ENCODE measurements at regions not wholly inside any gene's neighbourhood (a gene's known extent, or its start where the extent isn't known, plus 50 kb on each side); places are given as distances from the start of the nearest gene placed in this dataset.

DNA sequence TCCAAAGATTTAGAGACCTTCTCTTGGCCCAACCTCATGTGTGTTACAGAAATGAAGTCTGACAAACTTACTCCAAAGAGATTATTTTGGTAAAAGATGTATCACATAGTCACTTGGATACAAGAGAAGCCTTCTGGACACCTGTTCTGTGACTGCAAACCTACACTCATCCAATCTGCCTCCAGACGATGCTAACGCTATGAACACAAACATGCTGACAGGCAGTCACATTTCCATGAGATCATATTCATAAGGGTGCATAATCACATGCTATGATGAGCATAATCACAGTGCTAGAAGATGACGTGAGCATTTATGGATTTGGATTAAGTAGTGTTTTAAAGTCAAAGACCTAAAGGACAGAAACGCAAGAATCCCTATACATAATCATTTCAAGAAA, 340.2 kb downstream of the HACE1 start:
- H3K4me3 ChIP-seq (ENCODE audit: low read length) = no peak overlapping the region
- H3K27me3 ChIP-seq (ENCODE audit: low read depth, low read length) = no peaks in the 10 kb centered on the region

DNA sequence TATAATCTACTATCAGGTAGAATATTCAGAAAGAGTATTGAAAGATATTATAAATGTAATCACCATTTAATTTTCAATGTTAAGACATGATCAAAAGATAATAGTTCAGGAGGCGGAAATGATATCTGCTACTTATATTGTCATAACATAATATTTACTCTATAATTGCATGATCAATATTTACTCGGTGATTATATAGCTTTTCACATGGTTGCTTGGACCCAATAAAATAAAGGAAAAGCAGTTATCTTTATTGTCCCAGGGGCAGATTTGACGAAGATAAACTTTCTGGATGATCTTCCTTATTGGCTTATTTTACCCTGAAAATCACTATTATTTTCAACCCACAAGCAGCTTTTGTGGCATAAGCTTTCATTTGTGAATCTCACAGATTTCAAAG, 350.4 kb downstream of the HACE1 start:
- no peaks in the 10 kb centered on the region for H3K27me3 ChIP-seq (ENCODE audit: low read depth, low read length)
- no peak overlapping the region for H2AFZ ChIP-seq (ENCODE audit: low read depth, low read length)
- H3K9ac ChIP-seq (ENCODE audit: low read length) = no peak overlapping the region
- H4K20me1 ChIP-seq (ENCODE audit: insufficient read depth, low read length) = no peaks in the 10 kb centered on the region
- H3K4me1 ChIP-seq (ENCODE audit: low read length) = no peaks in the 10 kb centered on the region
- no peaks in the 10 kb centered on the region for H3K36me3 ChIP-seq (replicated peaks; ENCODE audit: low read depth, low read length)
- no peak overlapping the region for H3K27ac ChIP-seq (ENCODE audit: low read length)
- H3K4me2 ChIP-seq (ENCODE audit: low read length) = no peak overlapping the region
- no peak for TF ChIP-seq EZH2phosphoT487 (IDR thresholded peaks at IDR 0.05; ENCODE audit: low read depth)
- TF ChIP-seq, protein P1, sequence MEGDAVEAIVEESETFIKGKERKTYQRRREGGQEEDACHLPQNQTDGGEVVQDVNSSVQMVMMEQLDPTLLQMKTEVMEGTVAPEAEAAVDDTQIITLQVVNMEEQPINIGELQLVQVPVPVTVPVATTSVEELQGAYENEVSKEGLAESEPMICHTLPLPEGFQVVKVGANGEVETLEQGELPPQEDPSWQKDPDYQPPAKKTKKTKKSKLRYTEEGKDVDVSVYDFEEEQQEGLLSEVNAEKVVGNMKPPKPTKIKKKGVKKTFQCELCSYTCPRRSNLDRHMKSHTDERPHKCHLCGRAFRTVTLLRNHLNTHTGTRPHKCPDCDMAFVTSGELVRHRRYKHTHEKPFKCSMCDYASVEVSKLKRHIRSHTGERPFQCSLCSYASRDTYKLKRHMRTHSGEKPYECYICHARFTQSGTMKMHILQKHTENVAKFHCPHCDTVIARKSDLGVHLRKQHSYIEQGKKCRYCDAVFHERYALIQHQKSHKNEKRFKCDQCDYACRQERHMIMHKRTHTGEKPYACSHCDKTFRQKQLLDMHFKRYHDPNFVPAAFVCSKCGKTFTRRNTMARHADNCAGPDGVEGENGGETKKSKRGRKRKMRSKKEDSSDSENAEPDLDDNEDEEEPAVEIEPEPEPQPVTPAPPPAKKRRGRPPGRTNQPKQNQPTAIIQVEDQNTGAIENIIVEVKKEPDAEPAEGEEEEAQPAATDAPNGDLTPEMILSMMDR (IDR thresholded peaks at IDR 0.05; ENCODE audit: low read depth, low read length) = no peak
- no peaks in the 10 kb centered on the region for H3K9me3 ChIP-seq (ENCODE audit: insufficient read depth, low read length)
- H3K4me3 ChIP-seq (ENCODE audit: low read length) = no peak overlapping the region
- H3K79me2 ChIP-seq (ENCODE audit: low read length) = no peaks in the 10 kb centered on the region

More for the DNA sequence above, 340.2 kb downstream of the HACE1 start:
- Histone ChIP-seq H3K4me1 (ENCODE audit: low read length) (no peaks in the 10 kb centered on the region), H3K27ac (ENCODE audit: low read length) (no peak overlapping the region), H4K20me1 (ENCODE audit: insufficient read depth, low read length) (no peaks in the 10 kb centered on the region), H3K9me3 (ENCODE audit: insufficient read depth, low read length) (no peaks in the 10 kb centered on the region), H2AFZ (ENCODE audit: low read depth, low read length) (no peak overlapping the region), H3K36me3 (replicated peaks; ENCODE audit: low read depth, low read length) (no peaks in the 10 kb centered on the region), H3K9ac (ENCODE audit: low read length) (no peak overlapping the region), H3K4me2 (ENCODE audit: low read length) (no peak overlapping the region), H3K79me2 (ENCODE audit: low read length) (no peaks in the 10 kb centered on the region)
- no peak for TF ChIP-seq EZH2phosphoT487 (IDR thresholded peaks at IDR 0.05; ENCODE audit: low read depth)
- TF ChIP-seq, protein P1 (IDR thresholded peaks at IDR 0.05; ENCODE audit: low read depth, low read length) = no peak

DNA sequence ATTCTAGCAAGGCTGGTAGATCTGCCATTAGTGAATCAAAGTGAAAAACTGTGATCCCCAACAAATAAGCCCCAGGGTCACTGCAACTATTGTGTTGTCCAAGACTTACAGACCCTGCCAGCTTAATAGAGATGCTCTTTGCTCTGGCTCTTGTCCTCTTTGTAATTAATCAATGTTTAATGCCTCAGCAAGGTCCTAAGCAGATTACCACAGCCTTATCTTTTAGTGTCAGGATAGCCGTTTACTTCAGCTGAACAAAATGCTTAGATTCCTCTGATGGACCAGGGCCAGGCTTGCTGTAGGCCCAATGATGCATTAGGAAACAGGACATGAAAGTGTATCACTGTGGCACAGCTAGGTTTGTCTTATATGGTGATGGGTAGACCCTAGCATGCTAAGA, 353.3 kb downstream of the HACE1 start:
- H3K4me1 ChIP-seq (ENCODE audit: low read length) = no peaks in the 10 kb centered on the region
- no peaks in the 10 kb centered on the region for H4K20me1 ChIP-seq (ENCODE audit: insufficient read depth, low read length)
- no peak overlapping the region for H3K27ac ChIP-seq (ENCODE audit: low read length)
- H3K36me3 ChIP-seq (replicated peaks; ENCODE audit: low read depth, low read length) = no peaks in the 10 kb centered on the region
- no peak for TF ChIP-seq EZH2phosphoT487 (IDR thresholded peaks at IDR 0.05; ENCODE audit: low read depth)
- TF ChIP-seq, protein P1 (IDR thresholded peaks at IDR 0.05; ENCODE audit: low read depth, low read length) = no peak
- no peaks in the 10 kb centered on the region for H3K9me3 ChIP-seq (ENCODE audit: insufficient read depth, low read length)
- no peak overlapping the region for H2AFZ ChIP-seq (ENCODE audit: low read depth, low read length)
- H3K79me2 ChIP-seq (ENCODE audit: low read length) = no peaks in the 10 kb centered on the region
- no peak overlapping the region for H3K4me2 ChIP-seq (ENCODE audit: low read length)
- no peaks in the 10 kb centered on the region for H3K27me3 ChIP-seq (ENCODE audit: low read depth, low read length)
- H3K9ac ChIP-seq (ENCODE audit: low read length) = no peak overlapping the region
- H3K4me3 ChIP-seq (ENCODE audit: low read length) = no peak overlapping the region

DNA sequence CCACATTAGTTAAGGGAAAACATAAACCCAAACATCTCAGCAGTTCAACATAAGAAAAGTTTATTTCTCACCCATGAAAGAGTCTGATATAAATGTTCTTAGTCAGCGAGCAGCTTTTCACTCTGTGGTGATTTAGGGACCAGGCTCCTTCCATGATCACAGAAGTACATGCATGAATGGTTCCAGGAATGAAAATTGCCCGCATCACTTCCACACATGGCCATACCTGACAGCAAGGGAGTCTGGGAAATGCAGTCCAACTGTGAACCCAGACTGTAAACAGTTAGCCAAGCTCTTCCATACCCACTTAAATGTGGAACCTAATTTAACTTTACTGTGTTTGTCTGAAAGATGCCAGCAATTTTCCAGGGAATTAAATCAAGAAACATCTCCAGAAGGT, 353.9 kb downstream of the HACE1 start:
- no peak for TF ChIP-seq EZH2phosphoT487 (IDR thresholded peaks at IDR 0.05; ENCODE audit: low read depth)
- TF ChIP-seq, protein P1 (IDR thresholded peaks at IDR 0.05; ENCODE audit: low read depth, low read length) = no peak
- no peaks in the 10 kb centered on the region for H3K27me3 ChIP-seq (ENCODE audit: low read depth, low read length)
- H3K4me3 ChIP-seq (ENCODE audit: low read length) = no peak overlapping the region
- H2AFZ ChIP-seq (ENCODE audit: low read depth, low read length) = no peak overlapping the region
- H3K4me2 ChIP-seq (ENCODE audit: low read length) = no peak overlapping the region
- no peaks in the 10 kb centered on the region for H3K36me3 ChIP-seq (replicated peaks; ENCODE audit: low read depth, low read length)
- H3K9me3 ChIP-seq (ENCODE audit: insufficient read depth, low read length) = no peaks in the 10 kb centered on the region
- no peaks in the 10 kb centered on the region for H4K20me1 ChIP-seq (ENCODE audit: insufficient read depth, low read length)
- H3K79me2 ChIP-seq (ENCODE audit: low read length) = no peaks in the 10 kb centered on the region
- no peak overlapping the region for H3K9ac ChIP-seq (ENCODE audit: low read length)
- no peaks in the 10 kb centered on the region for H3K4me1 ChIP-seq (ENCODE audit: low read length)
- H3K27ac ChIP-seq (ENCODE audit: low read length) = no peak overlapping the region
